ENCODE measurements at regions not wholly inside any gene's neighbourhood (a gene's known extent, or its start where the extent isn't known, plus 50 kb on each side); places are given as distances from the start of the nearest gene placed in this dataset.

DNA sequence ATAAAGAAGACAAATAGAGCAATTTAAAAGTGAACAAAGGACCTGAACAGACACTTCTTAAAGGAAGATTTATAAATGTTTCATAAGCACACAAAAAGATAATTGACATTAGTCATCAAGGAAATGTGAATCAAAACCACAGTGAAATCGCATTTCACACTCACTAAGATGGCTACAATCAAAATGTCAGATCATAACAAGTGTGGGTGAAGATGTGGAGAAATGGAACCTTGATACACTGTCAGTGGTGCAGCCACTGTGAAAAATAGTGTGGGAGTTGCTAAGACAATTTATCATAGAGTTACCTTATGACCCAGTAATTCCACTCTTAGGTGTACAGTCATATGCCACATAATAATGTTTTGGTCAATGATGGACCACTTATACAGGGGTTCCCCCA is 54.5 kb upstream of the HTR4 start:
- TF ChIP-seq, protein P1, sequence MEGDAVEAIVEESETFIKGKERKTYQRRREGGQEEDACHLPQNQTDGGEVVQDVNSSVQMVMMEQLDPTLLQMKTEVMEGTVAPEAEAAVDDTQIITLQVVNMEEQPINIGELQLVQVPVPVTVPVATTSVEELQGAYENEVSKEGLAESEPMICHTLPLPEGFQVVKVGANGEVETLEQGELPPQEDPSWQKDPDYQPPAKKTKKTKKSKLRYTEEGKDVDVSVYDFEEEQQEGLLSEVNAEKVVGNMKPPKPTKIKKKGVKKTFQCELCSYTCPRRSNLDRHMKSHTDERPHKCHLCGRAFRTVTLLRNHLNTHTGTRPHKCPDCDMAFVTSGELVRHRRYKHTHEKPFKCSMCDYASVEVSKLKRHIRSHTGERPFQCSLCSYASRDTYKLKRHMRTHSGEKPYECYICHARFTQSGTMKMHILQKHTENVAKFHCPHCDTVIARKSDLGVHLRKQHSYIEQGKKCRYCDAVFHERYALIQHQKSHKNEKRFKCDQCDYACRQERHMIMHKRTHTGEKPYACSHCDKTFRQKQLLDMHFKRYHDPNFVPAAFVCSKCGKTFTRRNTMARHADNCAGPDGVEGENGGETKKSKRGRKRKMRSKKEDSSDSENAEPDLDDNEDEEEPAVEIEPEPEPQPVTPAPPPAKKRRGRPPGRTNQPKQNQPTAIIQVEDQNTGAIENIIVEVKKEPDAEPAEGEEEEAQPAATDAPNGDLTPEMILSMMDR (IDR thresholded peaks at IDR 0.05), result no peak
- TF ChIP-seq POLR2AphosphoS5 (IDR thresholded peaks at IDR 0.05), result no peak
- TF ChIP-seq POLR2A (IDR thresholded peaks at IDR 0.05), result no peak

Measured in upper lobe of left lung (tissue), 4 donors.